IPS DF 19.7 (cell line): ENCODE measurements at regions not wholly inside any gene's neighbourhood (a gene's known extent, or its start where the extent isn't known, plus 50 kb on each side); places are given as distances from the start of the nearest gene placed in this dataset.
A peak's percentile ranks its signal among the peaks of the same experiment; 100 is the strongest.
"Not testable (repeated sequence)": the region's sequence is repeated elsewhere in the genome, so short reads cannot be mapped to it uniquely, and the experiment has no call there.

Experiments used
- DNase-seq: peaks from one replicate; pipeline ENCODE4 v3.0.0-alpha.2; 2013; ENCODE audit warnings: low read depth, low spot score

DNA sequence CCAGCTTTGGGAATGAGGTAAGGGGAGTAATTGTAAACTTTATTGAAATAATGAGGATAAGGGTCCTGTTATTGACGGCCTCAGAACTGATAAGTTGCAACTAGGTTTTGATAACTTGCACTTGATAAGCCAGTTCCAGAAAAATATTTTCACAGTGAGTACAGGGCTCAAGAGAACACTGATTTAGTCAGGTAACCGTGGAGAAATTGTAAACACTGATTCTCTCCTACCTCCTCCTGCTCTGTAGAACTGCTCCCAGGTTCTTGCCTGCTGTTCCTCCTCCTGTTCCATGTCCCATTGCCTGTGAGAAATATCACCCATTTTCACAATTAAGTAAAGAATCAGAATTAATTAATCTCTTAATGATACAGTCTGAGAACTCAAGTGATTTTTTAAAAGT lies 55.0 kb upstream of the CXXC4 start:
- no peak for DNase-seq

GRCh38 chr4:104559502-104559901 lies 64.8 kb upstream of the CXXC4 start:
- no peak for DNase-seq

DNA sequence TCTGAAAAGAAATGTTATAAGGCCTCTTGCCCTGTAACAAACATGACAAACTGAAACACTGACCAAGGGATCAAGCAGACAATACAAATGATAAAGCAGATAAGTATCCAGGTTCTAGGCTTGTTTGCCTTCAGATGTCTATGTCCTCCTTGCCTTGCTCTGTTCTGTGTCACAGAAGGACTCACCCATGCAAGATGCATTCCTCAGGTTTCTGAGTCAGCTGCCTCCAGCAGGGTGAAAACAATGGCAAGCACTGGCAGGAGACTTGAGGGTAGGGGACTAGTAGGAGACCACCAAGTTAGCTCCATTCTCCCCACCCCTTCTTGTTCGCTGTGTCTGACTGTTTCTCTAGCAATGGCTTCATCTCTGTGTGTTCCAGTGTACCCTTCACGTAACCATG lies 76.6 kb upstream of the CXXC4 start:
- no peak for DNase-seq

GRCh38 chr4:104574371-104574770 lies 79.7 kb upstream of the CXXC4 start:
- no peak for DNase-seq

DNA sequence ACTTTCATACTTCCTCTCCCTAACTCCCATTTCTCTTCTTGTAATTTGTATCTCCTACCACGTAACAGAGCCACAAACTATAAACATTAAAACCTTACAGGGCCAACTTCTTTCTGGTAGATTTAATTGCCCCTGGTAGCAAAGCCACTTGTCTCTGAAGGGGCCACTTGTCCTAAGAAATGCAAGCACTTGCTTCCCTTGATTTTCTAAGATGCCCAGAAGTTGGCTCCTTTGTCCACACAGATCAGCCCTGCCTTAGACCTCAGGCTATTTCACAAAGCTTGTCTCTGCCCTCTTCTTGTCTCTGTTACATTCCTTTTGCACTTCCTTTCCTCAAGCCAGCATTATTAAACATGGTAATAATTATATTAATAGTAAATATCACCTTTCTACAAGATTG lies 80.6 kb upstream of the CXXC4 start:
- no peak for DNase-seq

GRCh38 chr4:104577405-104577804 lies 82.7 kb upstream of the CXXC4 start:
- no peak for DNase-seq

GRCh38 chr4:104581476-104581875 lies 86.8 kb upstream of the CXXC4 start:
- not testable (repeated sequence) for DNase-seq

DNA sequence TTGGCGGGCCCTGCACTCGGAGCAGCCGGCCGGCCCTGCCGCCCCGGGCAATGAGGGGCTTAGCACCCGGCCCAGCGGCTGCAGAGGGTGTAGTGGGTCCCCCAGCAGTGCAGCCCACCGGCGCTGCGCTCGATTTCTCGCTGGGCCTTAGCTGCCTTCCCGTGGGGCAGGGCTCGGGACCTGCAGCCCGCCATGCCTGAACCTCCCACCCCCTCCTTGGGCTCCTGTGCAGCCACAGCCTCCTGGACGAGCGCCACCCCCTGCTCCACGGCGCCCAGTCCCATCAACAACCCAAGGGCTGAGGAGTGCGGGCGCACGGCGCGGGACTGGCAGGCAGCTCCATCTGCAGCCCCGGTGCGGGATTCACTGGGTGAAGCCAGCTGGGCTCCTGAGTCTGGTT lies 87.4 kb upstream of the CXXC4 start:
- not testable (repeated sequence) for DNase-seq

DNA sequence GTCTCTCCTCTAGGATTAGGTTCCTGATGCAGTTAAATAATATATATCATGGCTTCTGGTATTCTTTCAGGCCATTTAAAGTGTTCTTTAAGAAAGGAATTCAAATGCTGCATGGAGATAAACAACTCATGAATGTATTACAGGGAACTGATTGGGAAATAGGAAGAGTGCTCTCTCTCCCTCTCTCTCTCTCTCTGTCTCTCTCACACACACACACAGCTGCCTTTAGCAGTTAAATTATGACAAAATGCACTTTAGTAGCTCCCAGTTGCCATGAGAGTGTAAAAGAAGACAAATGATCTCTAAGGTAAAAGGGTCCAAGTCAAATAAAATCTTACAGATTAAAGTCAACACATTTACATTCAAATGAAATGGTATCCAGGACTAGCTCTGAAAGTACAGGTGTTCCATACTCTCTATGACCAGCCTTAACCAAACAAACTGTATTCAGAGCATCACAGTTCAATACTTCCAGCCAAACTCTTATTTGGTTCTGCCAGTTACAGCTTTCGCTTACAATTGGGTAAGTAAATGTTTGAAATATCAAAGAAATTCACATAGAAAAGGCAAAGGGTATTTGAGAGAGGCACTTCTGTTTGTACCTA lies 94.7 kb upstream of the CXXC4 start:
- DNase-seq = no peak

DNA sequence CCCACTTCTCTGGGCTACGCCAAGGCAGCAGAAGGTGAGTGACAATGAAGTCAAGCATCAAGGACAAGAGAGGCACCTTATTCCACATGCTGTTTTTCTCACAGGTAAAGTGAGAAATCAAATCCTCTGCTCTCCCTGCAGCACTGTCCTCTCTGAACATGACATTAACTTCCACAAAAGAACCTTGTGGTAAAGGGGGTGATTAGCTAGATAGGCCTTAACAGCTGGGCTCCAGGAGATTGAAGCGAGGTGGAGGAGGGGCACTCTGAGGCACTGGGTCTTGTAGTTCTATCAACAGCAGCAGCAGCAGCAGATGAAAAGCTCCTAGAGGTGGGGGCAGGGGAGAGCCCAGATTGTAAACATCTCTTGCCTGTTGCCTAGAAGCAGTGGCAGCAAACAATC lies 96.8 kb upstream of the CXXC4 start:
- DNase-seq = peak; percentile 75

DNA sequence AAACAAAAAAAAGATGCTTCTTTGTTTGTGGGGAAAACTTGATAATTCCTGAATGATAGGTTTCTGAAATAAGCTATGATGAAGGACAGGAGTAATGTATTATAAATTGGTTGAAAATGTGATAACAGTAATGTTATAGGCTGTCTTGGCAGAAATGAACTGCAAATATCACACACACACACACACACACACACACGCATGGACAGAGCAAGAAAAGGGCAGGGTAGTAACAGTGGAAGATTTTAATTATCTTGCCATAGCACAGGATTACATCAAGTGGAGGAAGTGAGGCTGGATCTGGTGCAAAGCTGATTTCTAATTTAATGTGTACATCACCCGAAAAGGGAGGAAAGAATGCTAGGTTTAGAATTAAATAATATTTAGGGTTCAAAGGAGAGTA lies 97.5 kb upstream of the CXXC4 start:
- DNase-seq = no peak

DNA sequence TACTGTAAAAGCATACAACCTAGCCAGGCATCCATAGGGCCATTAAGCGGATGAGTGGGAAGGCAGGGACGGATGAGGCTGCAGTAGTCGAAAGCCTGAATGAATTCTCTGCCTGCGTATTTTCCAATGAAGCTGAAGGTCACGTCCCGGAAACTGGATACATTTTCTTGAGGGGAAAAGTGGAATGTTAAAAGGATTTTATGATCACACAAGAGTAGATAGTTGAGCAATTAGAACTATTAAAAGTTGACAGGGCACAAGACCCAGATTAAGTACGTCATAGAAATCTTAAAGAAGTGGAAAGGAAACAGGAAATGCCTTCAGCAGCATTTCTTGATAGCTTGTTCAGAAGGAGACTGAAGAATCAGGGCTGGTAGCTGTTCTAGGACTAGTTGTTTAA lies 98.3 kb upstream of the CXXC4 start:
- no peak for DNase-seq

DNA sequence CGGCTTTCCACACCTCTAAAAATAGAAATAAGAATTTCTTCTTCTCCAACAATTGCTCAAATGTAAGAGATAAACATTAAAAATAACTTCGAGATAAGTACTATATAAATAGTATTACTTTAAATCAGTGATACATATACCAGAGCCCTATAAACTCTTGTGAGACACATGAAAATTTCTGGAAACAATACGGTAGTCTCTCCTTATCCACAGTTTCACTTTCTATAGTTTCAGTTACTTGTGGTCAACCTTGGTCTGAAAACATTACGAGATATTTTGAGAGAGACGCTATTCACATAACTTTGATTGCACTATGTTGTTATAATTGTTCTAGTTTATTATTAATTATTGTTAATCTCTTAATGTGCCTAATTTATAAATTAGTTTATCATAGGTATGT lies 101.5 kb upstream of the CXXC4 start:
- no peak for DNase-seq

GRCh38 chr4:104615496-104615895 lies 120.8 kb upstream of the CXXC4 start:
- no peak for DNase-seq

GRCh38 chr4:104615926-104616325 lies 121.2 kb upstream of the CXXC4 start:
- DNase-seq = no peak

GRCh38 chr4:104616401-104616820 lies 121.7 kb upstream of the CXXC4 start:
- no peak for DNase-seq

DNA sequence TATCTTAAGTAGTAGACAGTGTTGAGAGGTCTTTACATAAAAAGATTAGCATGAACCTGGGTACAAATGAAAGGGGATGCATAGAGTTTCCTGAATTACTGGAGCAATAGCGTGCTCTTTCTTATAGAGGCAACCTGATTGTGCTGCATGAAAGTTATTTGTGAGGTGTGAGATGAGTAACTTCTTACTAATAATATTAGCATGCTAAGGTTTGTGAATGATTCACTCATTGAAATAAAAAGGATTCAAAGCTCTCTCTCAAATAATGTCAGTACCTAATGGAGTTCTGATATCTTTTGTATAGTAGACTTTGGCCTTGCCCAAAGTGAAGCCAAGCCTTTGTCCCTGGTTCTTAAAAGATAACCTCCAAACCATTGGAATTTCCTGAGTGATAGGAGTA lies 131.0 kb upstream of the CXXC4 start:
- no peak for DNase-seq

- no peak for DNase-seq
These were observed 134.9 kb upstream of the CXXC4 start for GRCh38 chr4:104629601-104630000.

- no peak for DNase-seq
These were observed 135.6 kb upstream of the CXXC4 start for GRCh38 chr4:104630272-104630671.

GRCh38 chr4:104631000-104631399 lies 136.3 kb upstream of the CXXC4 start:
- no peak for DNase-seq

GRCh38 chr4:104641418-104641817 lies 146.7 kb upstream of the CXXC4 start:
- DNase-seq = no peak

GRCh38 chr4:104642521-104642920 lies 147.8 kb upstream of the CXXC4 start:
- DNase-seq = no peak

DNA sequence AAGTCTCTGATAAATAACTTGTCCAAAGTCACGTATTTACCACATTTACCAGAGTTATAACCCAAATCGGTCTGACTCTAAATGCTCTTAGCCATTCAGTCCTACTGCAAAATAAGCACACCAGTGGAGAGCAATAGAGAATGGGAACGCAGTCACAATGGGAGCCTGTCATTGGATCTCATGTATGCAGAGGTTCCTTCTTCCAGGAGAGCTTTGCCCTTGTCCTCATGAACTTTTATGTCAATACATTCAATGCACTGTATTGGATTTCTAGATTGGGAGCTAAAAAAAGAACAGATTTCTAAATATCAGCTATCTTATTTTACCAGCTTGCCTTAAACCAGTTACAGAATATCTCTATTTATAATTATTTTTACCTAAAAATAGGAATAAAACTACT lies 149.1 kb upstream of the CXXC4 start:
- DNase-seq = no peak

- no peak for DNase-seq
These were observed 154.9 kb upstream of the CXXC4 start for GRCh38 chr4:104649631-104650030.
